ENCODE measurements at regions not wholly inside any gene's neighbourhood (a gene's known extent, or its start where the extent isn't known, plus 50 kb on each side); places are given as distances from the start of the nearest gene placed in this dataset.

DNA sequence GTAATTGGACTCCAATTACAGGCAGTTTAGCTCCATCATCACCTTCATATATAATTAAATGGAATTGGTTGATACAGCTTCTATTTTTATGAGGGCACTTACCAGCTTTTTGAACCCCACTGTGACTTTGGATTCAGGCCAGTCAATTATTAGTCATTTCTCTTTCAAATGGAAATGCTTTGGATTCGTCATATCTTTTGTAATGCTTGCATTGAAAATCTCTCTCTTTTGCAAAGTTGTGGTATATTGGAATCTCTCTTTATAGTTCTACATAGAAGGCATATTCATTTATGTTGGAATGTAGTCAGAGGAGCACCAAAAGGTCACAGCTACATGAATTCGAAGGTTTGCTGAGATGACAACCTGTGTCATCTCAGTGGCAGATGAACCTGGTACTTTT, 1074.3 kb upstream of the SLC10A2 start:
- H2BK5ac ChIP-seq (ENCODE audit: low read depth, low read length) = no peak overlapping the region
- no peak overlapping the region for H2AK5ac ChIP-seq (ENCODE audit: low read depth, low read length)
- H3K14ac ChIP-seq (ENCODE audit: insufficient read length) = no peak overlapping the region
- WGBS, 2 experiments (ENCODE audit: extremely low coverage in 1 of 2, insufficient coverage in 1 of 2, insufficient read length in 1 of 2, insufficient replicate concordance in 2 of 2, low coverage in 1 of 2, low lambda C conversion rate in 2 of 2, missing lambda C conversion rate in 1 of 2) = 67% methylated on average over 2 of the region's 2 CpGs; no CpG with 5 or more reads in 1 of the 2 experiments
- H3K79me2 ChIP-seq (ENCODE audit: control insufficient read depth in 1 of 2, insufficient read depth in 2 of 2, low read length in 2 of 2) = no peaks in the 10 kb centered on the region
- H3K4ac ChIP-seq (replicated peaks; ENCODE audit: insufficient read length, low read depth, low read length) = no peak overlapping the region
- no peaks in the 10 kb centered on the region for H3K36me3 ChIP-seq (ENCODE audit: control insufficient read depth in 2 of 4, insufficient read depth in 4 of 4, low read length in 3 of 4)
- no peak overlapping the region for H4K91ac ChIP-seq (replicated peaks; ENCODE audit: insufficient read length, low read length)
- H3K9ac ChIP-seq (replicated peaks in 1 of 4; ENCODE audit: extremely low read depth in 1 of 4, low read depth in 3 of 4, low read length in 3 of 4) = no peak overlapping the region
- H3K79me1 ChIP-seq (ENCODE audit: low read depth, low read length) = no peaks in the 10 kb centered on the region
- no peak overlapping the region for H2BK20ac ChIP-seq (ENCODE audit: low read length)
- POLR2A ChIA-PET (ENCODE audit: partially characterized antibody) = no interaction called here
- H3K27ac ChIP-seq (ENCODE audit: low read depth, low read length) = no peak overlapping the region
- no peak overlapping the region for H2AFZ ChIP-seq (ENCODE audit: low read length)
- no peak overlapping the region for H4K8ac ChIP-seq (ENCODE audit: extremely low read depth, insufficient read depth, low read length)
- DNase-seq (ENCODE audit: low read depth in 1 of 2, low spot score in 2 of 2) = no peak
- FAIRE-seq = no peak
- H4K20me1 ChIP-seq (replicated peaks in 1 of 2; ENCODE audit: control insufficient read depth in 1 of 2, insufficient read depth in 2 of 2, low read length in 2 of 2) = no peaks in the 10 kb centered on the region
- CTCF ChIA-PET (ENCODE audit: partially characterized antibody) = no interaction called here
- no peak overlapping the region for H4K5ac ChIP-seq (ENCODE audit: insufficient read length, low read depth, low read length)
- no peak overlapping the region for H2BK120ac ChIP-seq (replicated peaks; ENCODE audit: low read depth, low read length)
- H3K9me3 ChIP-seq (ENCODE audit: insufficient read depth in 2 of 2, low read depth in 1 of 2, low read length in 1 of 2) = no peaks in the 10 kb centered on the region
- H2BK15ac ChIP-seq (ENCODE audit: low read length) = no peak overlapping the region
- no peak overlapping the region for H3K18ac ChIP-seq (ENCODE audit: extremely low read depth, low read length)
- TF ChIP-seq ZNF274 (IDR thresholded peaks at IDR 0.05; ENCODE audit: borderline replicate concordance, extremely low read depth, low read length) (no peak), TCF12 (IDR thresholded peaks at IDR 0.05; ENCODE audit: low read depth, low read length) (no peak)
- H3K4me3 ChIP-seq (ENCODE audit: extremely low read depth in 1 of 4, insufficient read depth in 2 of 4, low read depth in 3 of 4, low read length in 4 of 4) = no peak overlapping the region
- H2BK12ac ChIP-seq (ENCODE audit: low read depth, low read length) = no peak overlapping the region
- no peak overlapping the region for H3K4me2 ChIP-seq (ENCODE audit: insufficient read depth in 1 of 2, low read depth in 2 of 2, low read length in 2 of 2)
- peaks cover 2% of the 10 kb centered on the region; the same call in 1 of the 2 replicates for H3K23me2 ChIP-seq (ENCODE audit: low read depth, low read length)
- H3K27me3 ChIP-seq (replicated peaks in 1 of 4; ENCODE audit: control insufficient read depth in 3 of 4, extremely low read depth in 1 of 4, insufficient read depth in 3 of 4, low read length in 3 of 4) = no peaks in the 10 kb centered on the region
- peaks cover 2 to 9% (median 5%) of the 10 kb centered on the region in 4 experiments; a peak in 4 of 7 replicates for H3K4me1 ChIP-seq (replicated peaks in 1 of 4; ENCODE audit: control insufficient read depth in 3 of 4, insufficient read depth in 4 of 4, low read length in 3 of 4)
- H3K23ac ChIP-seq (ENCODE audit: insufficient read length) = no peak overlapping the region
- H3K56ac ChIP-seq (replicated peaks; ENCODE audit: insufficient read length, low read depth, low read length) = no peak overlapping the region
